GM23248 (cell line): ENCODE measurements at regions not wholly inside any gene's neighbourhood (a gene's known extent, or its start where the extent isn't known, plus 50 kb on each side); places are given as distances from the start of the nearest gene placed in this dataset.

Experiments
- DNase-seq: peaks from one replicate; pipeline ENCODE4 v3.0.0-alpha.2; 2015
- H2AFZ ChIP-seq: fragments of 200-600 bp; sonication (generic); 2 replicates; pipeline ENCODE4 v1.6.1; 2016; ENCODE audit warnings: antibody characterized with exemption
- H3F3A ChIP-seq: fragments of 200-600 bp; sonication (generic); 2 replicates; pipeline ENCODE4 v1.6.1; 2016; ENCODE audit warnings: mild to moderate bottlenecking, antibody characterized with exemption, mixed run types; ENCODE audit not compliant: insufficient read depth
- H3K27ac ChIP-seq: fragments of 200-600 bp; sonication (generic); 2 replicates; pipeline ENCODE4 v1.5.1; 2016; ENCODE audit warnings: mild to moderate bottlenecking
- H3K27me3 ChIP-seq: fragments of 200-600 bp; sonication (generic); replicated peaks from 2 replicates; pipeline ENCODE4 v1.6.1; 2016; ENCODE audit warnings: mild to moderate bottlenecking; ENCODE audit not compliant: insufficient read depth
- H3K36me3 ChIP-seq: fragments of 200-600 bp; sonication (generic); 2 replicates; pipeline ENCODE4 v1.6.1; 2016; ENCODE audit warnings: low read depth, mild to moderate bottlenecking
- H3K4me1 ChIP-seq: fragments of 200-600 bp; sonication (generic); 2 replicates; pipeline ENCODE4 v1.6.1; 2016; ENCODE audit warnings: mild to moderate bottlenecking; ENCODE audit not compliant: insufficient read depth
- H3K4me2 ChIP-seq: fragments of 200-600 bp; sonication (generic); one replicate; pipeline ENCODE4 v1.6.1; 2016; ENCODE audit warnings: mild to moderate bottlenecking; ENCODE audit not compliant: unreplicated experiment
- H3K4me3 ChIP-seq: fragments of 200-600 bp; sonication (generic); 2 replicates; pipeline ENCODE4 v1.5.1; 2016; ENCODE audit warnings: mild to moderate bottlenecking
- H3K79me2 ChIP-seq: fragments of 200-600 bp; sonication (generic); 2 replicates; pipeline ENCODE4 v1.6.1; 2016; ENCODE audit warnings: mild to moderate bottlenecking; ENCODE audit not compliant: insufficient read depth
- H3K9ac ChIP-seq: fragments of 200-600 bp; sonication (generic); 2 replicates; pipeline ENCODE4 v1.6.1; 2016; ENCODE audit warnings: mild to moderate bottlenecking
- H3K9me2 ChIP-seq: fragments of 200-600 bp; sonication (generic); 2 replicates; pipeline ENCODE4 v1.6.1; 2016; ENCODE audit warnings: mixed run types, mild to moderate bottlenecking, moderate library complexity; ENCODE audit not compliant: insufficient read depth
- H3K9me3 ChIP-seq: fragments of 200-600 bp; sonication (generic); one replicate; pipeline ENCODE4 v1.6.1; 2017; ENCODE audit warnings: low read depth
- H4K20me1 ChIP-seq: fragments of 200-600 bp; sonication (generic); 2 replicates; pipeline ENCODE4 v1.6.0; 2016; ENCODE audit not compliant: insufficient read depth
- EZH2 ChIP-seq: fragments of 200-600 bp; sonication (generic); IDR thresholded peaks from 2 replicates; pipeline ENCODE4 v1.6.1; 2018; ENCODE audit warnings: antibody characterized with exemption, mild to moderate bottlenecking; ENCODE audit not compliant: insufficient read depth, poor library complexity, severe bottlenecking
- EZH2phosphoT487 ChIP-seq: fragments of 200-600 bp; sonication (generic); IDR thresholded peaks from 2 replicates; pipeline ENCODE4 v1.6.1; 2018; ENCODE audit warnings: antibody characterized with exemption, moderate library complexity, mild to moderate bottlenecking, low read depth; ENCODE audit not compliant: insufficient read depth
- whole genome bisulfite sequencing, 2 experiments: methylation state at CpG; one replicate each; pipeline ENCODE4 v1.1.6; 2015 to 2017; ENCODE audit warnings: low lambda C conversion rate in 2 of 2, low coverage in 1 of 2; ENCODE audit errors: missing lambda C conversion rate in 2 of 2; 5-methylcytosine and 5-hydroxymethylcytosine counted together
- in situ Hi-C: fragments of 300-500 bp; cut with MboI; formaldehyde crosslinking; loops from 2 replicates; pipeline ENCODE4 v1.15.0; 2020

GRCh38 chr1:62997884-62998283 is 214.0 kb downstream of the ATG4C start:
- no peak overlapping the region for H3K9ac ChIP-seq
- TF ChIP-seq EZH2phosphoT487 (no peak), EZH2 (no peak)
- H3K36me3 ChIP-seq: no peaks in the 10 kb centered on the region
- no peaks in the 10 kb centered on the region for H3K79me2 ChIP-seq
- no peaks in the 10 kb centered on the region for H3F3A ChIP-seq
- H2AFZ ChIP-seq: no peak overlapping the region
- 32 to 39% methylated on average over 5 of the region's 5 CpGs for WGBS, 2 experiments
- no peak for DNase-seq
- peaks cover 42% of the 10 kb centered on the region for H3K27me3 ChIP-seq
- H3K4me1 ChIP-seq: no peaks in the 10 kb centered on the region
- H3K4me3 ChIP-seq: no peak overlapping the region
- H3K9me2 ChIP-seq: no peaks in the 10 kb centered on the region
- no peaks in the 10 kb centered on the region for H4K20me1 ChIP-seq
- no peaks in the 10 kb centered on the region for H3K9me3 ChIP-seq
- no peak overlapping the region for H3K27ac ChIP-seq
- in situ Hi-C loops: no loop called here
- H3K4me2 ChIP-seq: no peak overlapping the region

GRCh38 chr1:62998845-62999649 is 215.1 kb downstream of the ATG4C start:
- Histone ChIP-seq H3K4me3 (no peak overlapping the region), H3K9me2 (no peaks in the 10 kb centered on the region), H3K4me2 (no peak overlapping the region), H3K79me2 (no peaks in the 10 kb centered on the region), H3K36me3 (no peaks in the 10 kb centered on the region), H2AFZ (no peak overlapping the region), H3F3A (no peaks in the 10 kb centered on the region), H3K27me3 (peaks cover 42% of the 10 kb centered on the region), H3K4me1 (no peaks in the 10 kb centered on the region), H3K9me3 (no peaks in the 10 kb centered on the region), H3K27ac (no peak overlapping the region), H3K9ac (no peak overlapping the region), H4K20me1 (no peaks in the 10 kb centered on the region)
- WGBS, 2 experiments: 54 to 63% methylated on average over 10 of the region's 10 CpGs
- DNase-seq: no peak
- TF ChIP-seq EZH2 (no peak), EZH2phosphoT487 (no peak)
- in situ Hi-C loops: no loop called here

GRCh38 chr1:63000508-63000907 is 216.6 kb downstream of the ATG4C start:
- H3K4me3 ChIP-seq: no peak overlapping the region
- H2AFZ ChIP-seq: no peak overlapping the region
- in situ Hi-C loops: no loop called here
- no peaks in the 10 kb centered on the region for H3K36me3 ChIP-seq
- H3K4me2 ChIP-seq: no peak overlapping the region
- no peak for DNase-seq
- H3K9me2 ChIP-seq: no peaks in the 10 kb centered on the region
- TF ChIP-seq EZH2phosphoT487 (no peak), EZH2 (no peak)
- no peaks in the 10 kb centered on the region for H3K4me1 ChIP-seq
- no peak overlapping the region for H3K27ac ChIP-seq
- WGBS, 2 experiments: 16 to 22% methylated on average over 10 of the region's 10 CpGs
- H4K20me1 ChIP-seq: no peaks in the 10 kb centered on the region
- H3K9ac ChIP-seq: no peak overlapping the region
- H3F3A ChIP-seq: no peaks in the 10 kb centered on the region
- no peaks in the 10 kb centered on the region for H3K9me3 ChIP-seq
- H3K79me2 ChIP-seq: no peaks in the 10 kb centered on the region
- H3K27me3 ChIP-seq: peaks cover 42% of the 10 kb centered on the region

- Histone ChIP-seq H3K36me3 (no peaks in the 10 kb centered on the region), H4K20me1 (no peaks in the 10 kb centered on the region), H3K4me2 (no peak overlapping the region), H3K9ac (no peak overlapping the region), H3K4me3 (no peak overlapping the region), H3K79me2 (no peaks in the 10 kb centered on the region), H3K9me3 (no peaks in the 10 kb centered on the region), H3F3A (no peaks in the 10 kb centered on the region), H3K27me3 (peaks cover 18% of the 10 kb centered on the region), H3K4me1 (no peaks in the 10 kb centered on the region), H2AFZ (no peak overlapping the region), H3K27ac (no peak overlapping the region), H3K9me2 (no peaks in the 10 kb centered on the region)
- WGBS, 2 experiments: 48 to 58% methylated on average over 1 of the region's 1 CpG
- TF ChIP-seq EZH2 (no peak), EZH2phosphoT487 (no peak)
- in situ Hi-C loops: no loop called here
- no peak for DNase-seq
Measured at GRCh38 chr1:63004868-63005267, 220.9 kb downstream of the ATG4C start.

- Histone ChIP-seq H3K4me1 (no peaks in the 10 kb centered on the region), H3K4me2 (no peak overlapping the region), H2AFZ (no peak overlapping the region), H3K9me3 (no peaks in the 10 kb centered on the region), H3K27me3 (peaks cover 8% of the 10 kb centered on the region), H4K20me1 (no peaks in the 10 kb centered on the region), H3K9me2 (no peaks in the 10 kb centered on the region), H3K4me3 (no peak overlapping the region), H3K27ac (no peak overlapping the region), H3F3A (no peaks in the 10 kb centered on the region), H3K79me2 (no peaks in the 10 kb centered on the region), H3K9ac (no peak overlapping the region), H3K36me3 (no peaks in the 10 kb centered on the region)
- no peak for TF ChIP-seq EZH2phosphoT487
- no peak for TF ChIP-seq EZH2
- in situ Hi-C loops: no loop called here
- 41 to 42% methylated on average over 3 of the region's 3 CpGs for WGBS, 2 experiments
- DNase-seq: no peak
Measured at GRCh38 chr1:63005812-63006211, 221.9 kb downstream of the ATG4C start.
